HepG2 (cell line): ENCODE measurements at regions not wholly inside any gene's neighbourhood (a gene's known extent, or its start where the extent isn't known, plus 50 kb on each side); places are given as distances from the start of the nearest gene placed in this dataset.

Source experiments
- ADNP ChIP-seq: sonication (generic); formaldehyde crosslinking; IDR thresholded peaks from 2 replicates; pipeline ENCODE4 v1.4.0; 2020; ENCODE audit warnings: missing genetic modification reagents
- CTCF ChIP-seq: sonication (generic); formaldehyde crosslinking; IDR thresholded peaks from 2 replicates; pipeline ENCODE4 v1.5.0; 2020; ENCODE audit warnings: mild to moderate bottlenecking, missing genetic modification reagents, moderate library complexity
- EZH2 ChIP-seq: conservative IDR thresholded peaks from 2 replicates; pipeline ENCODE4 v1.6.1; 2012; ENCODE audit warnings: mild to moderate bottlenecking, low read depth, low read length, moderate library complexity
- HOXA9 ChIP-seq: sonication (generic); formaldehyde crosslinking; IDR thresholded peaks from 2 replicates; pipeline ENCODE4 v1.8.1; 2022; ENCODE audit warnings: missing genetic modification reagents, mild to moderate bottlenecking, moderate library complexity, borderline replicate concordance
- POLR2A ChIP-seq, 2 experiments: IDR thresholded peaks; 2 replicates each; pipeline ENCODE4 v1.6.1; 2011; ENCODE audit warnings: low read depth in 2 of 2, low read length in 2 of 2, mild to moderate bottlenecking in 1 of 2, moderate library complexity in 1 of 2; ENCODE audit not compliant: insufficient read depth in 1 of 2
- UBTF ChIP-seq: sonication (generic); formaldehyde crosslinking; IDR thresholded peaks from 2 replicates; pipeline ENCODE4 v1.4.0; 2020; ENCODE audit warnings: mild to moderate bottlenecking, missing genetic modification reagents
- XRCC5 ChIP-seq: fragments of 200-400 bp; formaldehyde crosslinking; optimal IDR thresholded peaks from 2 replicates; pipeline ENCODE3; 2017; ENCODE audit warnings: mild to moderate bottlenecking, low read length
- ZBTB43 ChIP-seq: sonication (generic); formaldehyde crosslinking; conservative IDR thresholded peaks from 2 replicates; pipeline ENCODE4 v1.4.0; 2020; ENCODE audit warnings: missing genetic modification reagents
- ZFX ChIP-seq: sonication (generic); formaldehyde crosslinking; IDR thresholded peaks from 2 replicates; pipeline ENCODE4 v1.4.0; 2020; ENCODE audit warnings: mild to moderate bottlenecking, low read depth, missing genetic modification reagents, moderate library complexity
- ZNF280D ChIP-seq: sonication (generic); formaldehyde crosslinking; IDR thresholded peaks from 2 replicates; pipeline ENCODE4 v1.5.1; 2020; ENCODE audit warnings: mild to moderate bottlenecking, missing genetic modification reagents
- ZNF609 ChIP-seq: sonication (generic); formaldehyde crosslinking; IDR thresholded peaks from 2 replicates; pipeline ENCODE4 v1.4.0; 2020; ENCODE audit warnings: mild to moderate bottlenecking, missing genetic modification reagents, borderline replicate concordance

- TF ChIP-seq HOXA9 (CRISPR knock-in tag) (no peak), POLR2A (IDR thresholded peaks at IDR 0.05; ENCODE audit: insufficient read depth in 1 of 2, low read depth in 2 of 2, low read length in 2 of 2) (no peak), ZFX (CRISPR knock-in tag) (no peak), ZNF609 (CRISPR knock-in tag) (no peak), ZNF280D (CRISPR knock-in tag) (no peak), XRCC5 (no peak), ZBTB43 (CRISPR knock-in tag) (no peak), UBTF (CRISPR knock-in tag) (no peak), EZH2 (no peak), CTCF (CRISPR knock-in tag) (no peak), ADNP (no peak)
Observed at GRCh38 chr2:198774576-198774975, 683.2 kb downstream of the SATB2 start.
